ENCODE measurements at regions not wholly inside any gene's neighbourhood (a gene's known extent, or its start where the extent isn't known, plus 50 kb on each side); places are given as distances from the start of the nearest gene placed in this dataset.

DNA sequence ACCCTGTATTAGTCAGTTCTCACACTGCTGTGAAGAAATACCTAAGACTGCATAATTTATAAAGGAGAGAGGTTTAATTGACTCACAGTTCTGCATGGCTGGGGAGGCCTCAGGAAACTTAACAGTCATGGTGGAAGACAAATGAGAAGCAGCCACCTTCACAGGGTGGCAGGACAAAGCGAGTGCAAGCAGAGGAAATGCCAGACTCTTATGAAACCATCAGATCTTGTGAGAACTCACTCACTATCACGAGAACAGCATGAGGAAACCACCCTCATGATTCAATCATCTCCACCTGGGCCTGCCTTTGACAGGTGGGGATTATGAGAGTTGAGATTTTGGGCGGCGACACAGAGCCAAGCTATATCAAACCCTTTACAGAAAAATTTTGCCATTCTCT, 722.4 kb downstream of the RAB28 start:
- no peak overlapping the region for H3K4me3 ChIP-seq (ENCODE audit: low read length)
- no peak overlapping the region for H3K4me3 Mint-ChIP-seq
- no peaks in the 10 kb centered on the region for H3K9me3 ChIP-seq (ENCODE audit: control insufficient read depth in 2 of 3, low read length in 3 of 3)
- H3K27ac Mint-ChIP-seq = no peak overlapping the region
- intact Hi-C loops (cut with micrococcal nuclease) = no loop called here
- DNase-seq = no peak
- peaks cover 0 to 8% (median 3%) of the 10 kb centered on the region in 11 donors for H3K9me3 Mint-ChIP-seq
- ChIA-PET CTCF (no interaction called here), POLR2A (no interaction called here)
- no peaks in the 10 kb centered on the region for H3K4me1 ChIP-seq (ENCODE audit: control insufficient read depth in 2 of 2, insufficient read depth in 2 of 2, low read length in 2 of 2)
- peaks cover 0 to 6% (median 0%) of the 10 kb centered on the region in 5 donors for H3K27me3 Mint-ChIP-seq
- no peaks in the 10 kb centered on the region for H3K36me3 ChIP-seq (ENCODE audit: control insufficient read depth in 2 of 3, insufficient read depth in 3 of 3, low read length in 3 of 3)
- H3K36me3 Mint-ChIP-seq = no peaks in the 10 kb centered on the region
- no peaks in the 10 kb centered on the region for H3K4me1 Mint-ChIP-seq
- ATAC-seq = no peak
- no peaks in the 10 kb centered on the region for H3K27me3 ChIP-seq (ENCODE audit: control insufficient read depth in 2 of 2, insufficient read depth in 2 of 2, low read length in 2 of 2)
- no peak overlapping the region for H3K27ac ChIP-seq (ENCODE audit: low read depth, low read length)

DNA sequence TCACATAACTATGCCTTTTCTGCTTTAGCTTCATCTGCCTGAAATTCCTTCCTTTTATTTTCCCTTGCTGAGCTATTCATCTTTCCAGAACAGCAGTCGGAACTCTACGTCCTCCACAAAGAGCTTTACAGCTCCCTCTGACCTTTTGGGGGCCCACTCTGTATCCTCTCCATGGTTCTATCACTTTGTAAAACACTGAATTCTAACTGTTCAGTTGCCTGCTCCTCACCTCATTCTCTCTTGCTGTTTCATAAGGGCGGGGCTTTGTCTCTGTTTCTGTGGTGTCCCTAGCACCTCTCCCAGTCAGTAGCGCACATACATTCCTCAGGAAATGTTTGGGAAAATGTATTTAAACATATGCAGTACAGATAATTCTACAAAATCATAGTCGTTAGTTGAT, 737.0 kb downstream of the RAB28 start:
- CTCF ChIA-PET = no interaction called here
- Mint-ChIP-seq H3K27ac (no peak overlapping the region), H3K4me1 (no peaks in the 10 kb centered on the region), H3K36me3 (peaks cover 0 to 6% (median 0%) of the 10 kb centered on the region in 5 donors), H3K4me3 (no peak overlapping the region), H3K27me3 (peaks cover 0 to 24% (median 4%) of the 10 kb centered on the region in 5 donors), H3K9me3 (peaks cover 2 to 13% (median 6%) of the 10 kb centered on the region in 11 donors)
- no peaks in the 10 kb centered on the region for H3K9me3 ChIP-seq (ENCODE audit: control insufficient read depth in 2 of 3, low read length in 3 of 3)
- H3K27me3 ChIP-seq (ENCODE audit: control insufficient read depth in 2 of 2, insufficient read depth in 2 of 2, low read length in 2 of 2) = no peaks in the 10 kb centered on the region
- intact Hi-C loops (cut with micrococcal nuclease) = no loop called here
- no peak for DNase-seq
- ATAC-seq = no peak
- H3K4me1 ChIP-seq (ENCODE audit: control insufficient read depth in 2 of 2, insufficient read depth in 2 of 2, low read length in 2 of 2) = no peaks in the 10 kb centered on the region
- H3K27ac ChIP-seq (ENCODE audit: low read depth, low read length) = no peak overlapping the region
- no peak overlapping the region for H3K4me3 ChIP-seq (ENCODE audit: low read length)
- POLR2A ChIA-PET = no interaction called here
- H3K36me3 ChIP-seq (ENCODE audit: control insufficient read depth in 2 of 3, insufficient read depth in 3 of 3, low read length in 3 of 3) = no peaks in the 10 kb centered on the region

DNA sequence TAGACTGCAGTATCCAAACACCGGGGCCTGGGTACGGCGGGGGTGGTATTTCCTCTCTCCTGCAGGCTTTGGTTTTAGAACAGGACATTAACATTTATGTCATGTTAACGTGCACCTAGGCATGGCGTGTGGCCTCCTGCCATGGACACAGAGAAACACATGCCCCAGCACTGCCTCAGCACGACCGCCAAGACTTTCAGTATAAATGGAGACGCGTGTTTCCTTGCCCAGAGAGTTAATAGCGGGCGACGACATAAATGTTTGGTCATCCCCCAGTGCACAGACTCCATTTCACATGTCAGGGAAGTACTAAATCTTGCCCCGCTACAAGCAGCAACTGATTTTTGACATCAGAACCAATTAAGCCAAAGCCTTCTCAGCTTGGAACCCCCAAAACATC, 737.9 kb downstream of the RAB28 start:
- POLR2A ChIA-PET = no interaction called here
- Mint-ChIP-seq H3K4me3 (no peak overlapping the region), H3K27ac (no peak overlapping the region), H3K4me1 (no peaks in the 10 kb centered on the region), H3K9me3 (peaks cover 2 to 13% (median 7%) of the 10 kb centered on the region in 11 donors), H3K27me3 (peaks cover 0 to 24% (median 10%) of the 10 kb centered on the region in 5 donors), H3K36me3 (peaks cover 0 to 6% (median 0%) of the 10 kb centered on the region in 5 donors)
- CTCF ChIA-PET = no interaction called here
- DNase-seq (no peak), ATAC-seq (no peak)
- intact Hi-C loops (cut with micrococcal nuclease) = no loop called here
- H3K9me3 ChIP-seq (ENCODE audit: control insufficient read depth in 2 of 3, low read length in 3 of 3) = no peaks in the 10 kb centered on the region
- H3K4me1 ChIP-seq (ENCODE audit: control insufficient read depth in 2 of 2, insufficient read depth in 2 of 2, low read length in 2 of 2) = no peaks in the 10 kb centered on the region
- H3K27ac ChIP-seq (ENCODE audit: low read depth, low read length) = no peak overlapping the region
- no peaks in the 10 kb centered on the region for H3K36me3 ChIP-seq (ENCODE audit: control insufficient read depth in 2 of 3, insufficient read depth in 3 of 3, low read length in 3 of 3)
- H3K27me3 ChIP-seq (ENCODE audit: control insufficient read depth in 2 of 2, insufficient read depth in 2 of 2, low read length in 2 of 2) = no peaks in the 10 kb centered on the region
- H3K4me3 ChIP-seq (ENCODE audit: low read length) = no peak overlapping the region

DNA sequence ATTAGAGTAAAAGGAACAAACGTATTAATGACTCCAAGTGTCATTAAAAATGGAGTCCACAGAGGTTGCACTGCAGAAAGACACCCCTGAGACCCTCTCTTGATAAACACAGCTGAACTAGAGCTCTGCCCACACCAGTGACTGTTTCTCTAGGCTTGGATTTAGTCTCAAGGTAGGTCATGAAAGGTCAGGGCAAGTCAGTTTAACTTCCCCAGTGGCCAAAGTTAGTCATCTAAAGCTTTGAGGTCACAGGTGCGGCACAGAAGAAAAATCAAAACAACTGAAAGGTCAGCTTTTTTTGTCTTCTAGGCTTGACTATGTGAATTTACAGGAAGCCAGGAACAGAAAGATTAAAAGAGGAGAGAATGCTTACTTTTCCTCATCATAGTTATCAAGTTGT, 749.6 kb downstream of the RAB28 start:
- ChIA-PET POLR2A (interaction anchor here (0.8 kb wide), 1 partner anchor 1297 kb away, joined by 3 read pairs; no protein-coding TSS in a partner anchor), CTCF (interaction anchor here (0.6 kb wide), 1 partner anchor 11 kb away, joined by 4 read pairs; no protein-coding TSS in a partner anchor)
- peaks cover 0 to 31% (median 29%) of the 10 kb centered on the region in 5 donors for H3K27me3 Mint-ChIP-seq
- no peaks in the 10 kb centered on the region for H3K9me3 ChIP-seq (ENCODE audit: control insufficient read depth in 2 of 3, low read length in 3 of 3)
- peaks cover 0 to 3% of the 10 kb centered on the region in 2 donors for H3K27me3 ChIP-seq (ENCODE audit: control insufficient read depth in 2 of 2, insufficient read depth in 2 of 2, low read length in 2 of 2)
- intact Hi-C loops (cut with micrococcal nuclease) = no loop called here
- DNase-seq (no peak), ATAC-seq (no peak)
- no peaks in the 10 kb centered on the region for H3K36me3 ChIP-seq (ENCODE audit: control insufficient read depth in 2 of 3, insufficient read depth in 3 of 3, low read length in 3 of 3)
- no peak overlapping the region for H3K27ac ChIP-seq (ENCODE audit: low read depth, low read length)
- peaks cover 0 to 2% (median 0%) of the 10 kb centered on the region in 11 donors for H3K9me3 Mint-ChIP-seq
- no peak overlapping the region for H3K4me3 ChIP-seq (ENCODE audit: low read length)
- H3K4me1 Mint-ChIP-seq = no peaks in the 10 kb centered on the region
- H3K4me3 Mint-ChIP-seq = no peak overlapping the region
- no peaks in the 10 kb centered on the region for H3K4me1 ChIP-seq (ENCODE audit: control insufficient read depth in 2 of 2, insufficient read depth in 2 of 2, low read length in 2 of 2)
- H3K36me3 Mint-ChIP-seq = no peaks in the 10 kb centered on the region
- H3K27ac Mint-ChIP-seq = no peak overlapping the region

DNA sequence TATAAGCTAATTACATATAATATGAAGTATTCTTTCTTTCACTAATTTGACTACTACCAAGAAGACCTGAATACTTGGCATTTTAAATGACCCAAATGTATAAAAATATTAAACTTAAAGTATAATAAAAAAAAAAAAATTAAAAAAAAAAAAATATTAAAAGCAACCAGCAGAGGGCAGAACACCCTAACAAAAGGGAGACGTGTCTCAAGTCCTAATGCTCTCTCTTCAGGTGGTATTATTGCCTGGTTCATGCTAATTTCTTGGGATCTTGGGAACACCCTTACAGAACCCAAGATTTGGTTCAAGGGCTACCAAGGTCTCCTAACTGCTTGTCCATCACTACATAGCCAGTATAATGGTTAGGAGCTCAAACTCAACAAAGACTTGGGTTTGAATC, 754.8 kb downstream of the RAB28 start:
- Histone ChIP-seq H3K9me3 (ENCODE audit: control insufficient read depth in 2 of 3, low read length in 3 of 3) (no peaks in the 10 kb centered on the region), H3K27ac (ENCODE audit: low read depth, low read length) (no peak overlapping the region), H3K4me3 (ENCODE audit: low read length) (no peak overlapping the region), H3K4me1 (ENCODE audit: control insufficient read depth in 2 of 2, insufficient read depth in 2 of 2, low read length in 2 of 2) (no peaks in the 10 kb centered on the region), H3K36me3 (ENCODE audit: control insufficient read depth in 2 of 3, insufficient read depth in 3 of 3, low read length in 3 of 3) (no peaks in the 10 kb centered on the region), H3K27me3 (ENCODE audit: control insufficient read depth in 2 of 2, insufficient read depth in 2 of 2, low read length in 2 of 2) (peaks cover 0 to 3% of the 10 kb centered on the region in 2 donors)
- DNase-seq (peak in 1 of 9 donors; percentile 9), ATAC-seq (no peak)
- H3K27ac Mint-ChIP-seq = no peak overlapping the region
- no peak overlapping the region for H3K4me3 Mint-ChIP-seq
- no peaks in the 10 kb centered on the region for H3K4me1 Mint-ChIP-seq
- ChIA-PET CTCF (interaction anchor here (0.7 kb wide), 2 partner anchors 749 to 973 kb away, joined by 3 to 4 read pairs; no protein-coding TSS in a partner anchor), POLR2A (no interaction called here)
- no peaks in the 10 kb centered on the region for H3K9me3 Mint-ChIP-seq
- peaks cover 0 to 35% (median 24%) of the 10 kb centered on the region in 5 donors for H3K27me3 Mint-ChIP-seq
- intact Hi-C loops (cut with micrococcal nuclease) = loop anchor here (1.0 to 10.0 kb wide), 2 partner anchors 820 to 925 kb away; no protein-coding TSS in a partner anchor
- H3K36me3 Mint-ChIP-seq = no peaks in the 10 kb centered on the region

DNA sequence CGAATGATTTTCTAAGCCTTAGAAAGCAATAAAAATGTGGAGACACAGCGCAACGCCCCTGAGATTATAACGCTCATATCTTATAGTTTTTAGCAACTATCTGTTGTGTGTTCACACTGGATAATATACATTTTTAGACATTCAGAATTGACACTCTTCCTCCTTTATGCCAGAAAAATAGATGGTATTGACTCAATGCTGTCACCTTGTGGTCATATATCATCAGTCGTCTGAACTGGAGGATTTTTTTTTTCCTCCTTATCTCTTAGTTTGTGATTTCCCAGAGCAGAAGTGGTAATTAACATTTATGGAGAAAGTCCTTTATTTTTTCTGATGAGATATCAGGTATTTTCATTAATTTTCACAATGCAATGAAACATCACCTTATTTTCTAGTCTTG, 759.6 kb downstream of the RAB28 start:
- Mint-ChIP-seq H3K4me3 (no peak overlapping the region), H3K27ac (no peak overlapping the region), H3K4me1 (no peaks in the 10 kb centered on the region), H3K9me3 (no peaks in the 10 kb centered on the region), H3K27me3 (peaks cover 4 to 49% (median 29%) of the 10 kb centered on the region in 5 donors), H3K36me3 (no peaks in the 10 kb centered on the region)
- H3K27ac ChIP-seq (ENCODE audit: low read depth, low read length) = no peak overlapping the region
- POLR2A ChIA-PET = no interaction called here
- no peaks in the 10 kb centered on the region for H3K9me3 ChIP-seq (ENCODE audit: control insufficient read depth in 2 of 3, low read length in 3 of 3)
- intact Hi-C loops (cut with micrococcal nuclease) = loop anchor here in 1 of 2 donors (10.0 kb wide), 1 partner anchor 930 kb away; no protein-coding TSS in a partner anchor
- no peaks in the 10 kb centered on the region for H3K4me1 ChIP-seq (ENCODE audit: control insufficient read depth in 2 of 2, insufficient read depth in 2 of 2, low read length in 2 of 2)
- H3K4me3 ChIP-seq (ENCODE audit: low read length) = no peak overlapping the region
- CTCF ChIA-PET = no interaction called here
- DNase-seq (no peak), ATAC-seq (no peak)
- H3K36me3 ChIP-seq (ENCODE audit: control insufficient read depth in 2 of 3, insufficient read depth in 3 of 3, low read length in 3 of 3) = no peaks in the 10 kb centered on the region
- H3K27me3 ChIP-seq (ENCODE audit: control insufficient read depth in 2 of 2, insufficient read depth in 2 of 2, low read length in 2 of 2) = peaks cover 0 to 8% of the 10 kb centered on the region in 2 donors

DNA sequence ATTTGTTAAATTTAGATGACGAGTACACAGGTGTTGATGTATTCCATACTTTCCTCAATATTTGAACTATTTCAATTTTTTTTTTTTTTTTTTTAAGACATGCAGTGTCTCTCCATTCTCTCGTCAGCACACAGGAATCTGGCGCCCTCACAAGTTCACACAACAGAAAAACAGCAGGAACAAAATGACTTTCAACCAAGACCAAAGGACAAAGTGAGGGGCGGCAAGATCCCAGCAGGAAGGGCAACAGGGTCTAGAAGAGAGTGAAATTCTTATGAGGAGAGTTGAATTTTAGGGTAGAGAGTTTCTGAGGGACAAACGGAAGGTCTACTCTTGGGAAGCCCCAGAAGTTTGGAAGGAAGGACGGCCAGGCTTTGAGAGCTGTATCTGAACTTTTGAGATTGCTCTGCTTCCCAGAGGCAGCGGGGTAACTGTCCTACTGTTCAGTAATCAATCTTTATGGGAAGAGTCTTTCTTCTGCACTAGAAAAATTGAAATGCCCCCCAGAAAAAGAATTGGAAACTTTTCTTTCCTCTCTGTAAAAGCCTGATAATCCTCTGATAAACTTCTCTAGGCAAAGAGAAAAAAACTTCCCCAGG, 760.2 kb downstream of the RAB28 start:
- ATAC-seq = no peak
- Mint-ChIP-seq H3K9me3 (no peaks in the 10 kb centered on the region), H3K27ac (no peak overlapping the region), H3K27me3 (peaks cover 4 to 50% (median 29%) of the 10 kb centered on the region in 5 donors), H3K36me3 (no peaks in the 10 kb centered on the region), H3K4me1 (no peaks in the 10 kb centered on the region), H3K4me3 (no peak overlapping the region)
- no peak for DNase-seq
- Histone ChIP-seq H3K27me3 (ENCODE audit: control insufficient read depth in 2 of 2, insufficient read depth in 2 of 2, low read length in 2 of 2) (peaks cover 0 to 8% of the 10 kb centered on the region in 2 donors), H3K9me3 (ENCODE audit: control insufficient read depth in 2 of 3, low read length in 3 of 3) (no peaks in the 10 kb centered on the region), H3K4me1 (ENCODE audit: control insufficient read depth in 2 of 2, insufficient read depth in 2 of 2, low read length in 2 of 2) (no peaks in the 10 kb centered on the region), H3K27ac (ENCODE audit: low read depth, low read length) (no peak overlapping the region), H3K36me3 (ENCODE audit: control insufficient read depth in 2 of 3, insufficient read depth in 3 of 3, low read length in 3 of 3) (no peaks in the 10 kb centered on the region), H3K4me3 (ENCODE audit: low read length) (no peak overlapping the region)
- POLR2A ChIA-PET = interaction anchor here (0.6 kb wide), 1 partner anchor 516 kb away, joined by 7 read pairs; no protein-coding TSS in a partner anchor
- intact Hi-C loops (cut with micrococcal nuclease) = loop anchor here in 1 of 2 donors (10.0 kb wide), 1 partner anchor 931 kb away; no protein-coding TSS in a partner anchor
- CTCF ChIA-PET = interaction anchor here (0.5 to 0.6 kb wide), 2 partner anchors 8 to 11 kb away, joined by 3 to 4 read pairs; no protein-coding TSS in a partner anchor

All from naive thymus-derived CD4-positive, alpha-beta T cell (primary cell).